WTC11 (cell line): ENCODE measurements at regions not wholly inside any gene's neighbourhood (a gene's known extent, or its start where the extent isn't known, plus 50 kb on each side); places are given as distances from the start of the nearest gene placed in this dataset.

ENCODE experiments used
- ATAC-seq: fragments of 200-7000 bp; cut with Tn5 transposase; 2 replicates; pipeline ENCODE4 v1.10.0; 2021; ENCODE audit warnings: mild to moderate bottlenecking, moderate library complexity
- CTCF ChIA-PET: fragments of 300-600 bp; sonication (Branson Sonifier 250); formaldehyde crosslinking; loops from one replicate; lab custom pipeline; 2021; ENCODE audit warnings: antibody characterized with exemption; lab: Charles Lee
- POLR2A ChIA-PET: fragments of 350-600 bp; sonication (Branson Sonifier 250); formaldehyde crosslinking; loops from one replicate; lab custom pipeline; 2021; ENCODE audit warnings: antibody characterized with exemption; lab: Charles Lee
- DNase-seq: peaks from one replicate; pipeline ENCODE4 v3.0.0; 2021; ENCODE audit warnings: low spot score
- H3K27ac Mint-ChIP-seq: 2 replicates; pipeline ENCODE4 v1.8.0; 2021; ENCODE audit warnings: mixed read lengths
- H3K27me3 Mint-ChIP-seq: 2 replicates; pipeline ENCODE4 v1.8.0; 2021; ENCODE audit warnings: low read depth, mild to moderate bottlenecking, moderate library complexity, mixed read lengths
- H3K36me3 Mint-ChIP-seq: 2 replicates; pipeline ENCODE4 v1.8.0; 2021; ENCODE audit warnings: mixed read lengths
- H3K4me1 Mint-ChIP-seq: 2 replicates; pipeline ENCODE4 v1.8.0; 2022; ENCODE audit warnings: mixed read lengths
- H3K4me3 Mint-ChIP-seq: 2 replicates; pipeline ENCODE4 v1.8.0; 2021; ENCODE audit warnings: mild to moderate bottlenecking, moderate library complexity, mixed read lengths
- H3K9me3 Mint-ChIP-seq: 2 replicates; pipeline ENCODE4 v1.8.0; 2021; ENCODE audit warnings: mixed read lengths
- ARID4B ChIP-seq: sonication (generic); formaldehyde crosslinking; IDR thresholded peaks from 2 replicates; pipeline ENCODE4 v1.8.0; 2023; ENCODE audit warnings: missing genetic modification reagents, mild to moderate bottlenecking, borderline replicate concordance
- CDX4 ChIP-seq: fragments of 250-450 bp; sonication (Bioruptor Pico); IDR thresholded peaks from 2 replicates; pipeline ENCODE4 v1.9.0; 2021; ENCODE audit warnings: moderate library complexity, mild to moderate bottlenecking, inconsistent platforms, borderline replicate concordance
- CREB1 ChIP-seq: sonication (generic); formaldehyde crosslinking; IDR thresholded peaks from 2 replicates; pipeline ENCODE4 v1.8.0; 2023; ENCODE audit warnings: mild to moderate bottlenecking, missing genetic modification reagents
- ELF4 ChIP-seq: sonication (generic); formaldehyde crosslinking; IDR thresholded peaks from 2 replicates; pipeline ENCODE4 v1.8.1; 2022; ENCODE audit warnings: low read depth, mild to moderate bottlenecking, moderate library complexity, missing genetic modification reagents
- EMX1 ChIP-seq: fragments of 250-450 bp; sonication (Bioruptor Pico); IDR thresholded peaks from 2 replicates; pipeline ENCODE4 v1.8.0; 2021; ENCODE audit warnings: mild to moderate bottlenecking
- ETV6 ChIP-seq: sonication (generic); formaldehyde crosslinking; IDR thresholded peaks from 2 replicates; pipeline ENCODE4 v1.8.1; 2022; ENCODE audit warnings: mild to moderate bottlenecking, missing genetic modification reagents
- GRHL2 ChIP-seq: fragments of 250-450 bp; sonication (Bioruptor Pico); IDR thresholded peaks from 2 replicates; pipeline ENCODE4 v1.8.0; 2022; ENCODE audit warnings: mild to moderate bottlenecking, moderate library complexity; ENCODE audit not compliant: insufficient replicate concordance, severe bottlenecking
- HMGXB4 ChIP-seq: sonication (generic); formaldehyde crosslinking; IDR thresholded peaks from 2 replicates; pipeline ENCODE4 v1.8.1; 2023; ENCODE audit warnings: mild to moderate bottlenecking, moderate library complexity, missing genetic modification reagents
- JAZF1 ChIP-seq: fragments of 250-450 bp; sonication (Bioruptor Pico); IDR thresholded peaks from 2 replicates; pipeline ENCODE4 v1.9.0; 2021; ENCODE audit warnings: moderate library complexity, mild to moderate bottlenecking, inconsistent platforms
- MYBL2 ChIP-seq: sonication (generic); formaldehyde crosslinking; IDR thresholded peaks from 2 replicates; pipeline ENCODE4 v1.8.1; 2023; ENCODE audit warnings: mild to moderate bottlenecking, moderate library complexity, missing genetic modification reagents
- NFATC4 ChIP-seq: fragments of 250-450 bp; sonication (Bioruptor Pico); IDR thresholded peaks from 2 replicates; pipeline ENCODE4 v1.9.0; 2021; ENCODE audit warnings: mild to moderate bottlenecking
- NFE2L1 ChIP-seq: sonication (generic); formaldehyde crosslinking; IDR thresholded peaks from 2 replicates; pipeline ENCODE4 v1.8.1; 2023; ENCODE audit warnings: missing genetic modification reagents
- OVOL2 ChIP-seq: fragments of 250-450 bp; sonication (Bioruptor Pico); IDR thresholded peaks from 2 replicates; pipeline ENCODE4 v1.9.0; 2021; ENCODE audit warnings: mild to moderate bottlenecking, borderline replicate concordance
- PREB ChIP-seq: sonication (generic); formaldehyde crosslinking; IDR thresholded peaks from 2 replicates; pipeline ENCODE4 v1.8.1; 2022; ENCODE audit warnings: mild to moderate bottlenecking, missing genetic modification reagents, moderate library complexity, borderline replicate concordance
- RELA ChIP-seq: sonication (generic); formaldehyde crosslinking; IDR thresholded peaks from 2 replicates; pipeline ENCODE4 v1.8.1; 2022; ENCODE audit warnings: missing genetic modification reagents, mild to moderate bottlenecking, borderline replicate concordance
- SP1 ChIP-seq: sonication (generic); formaldehyde crosslinking; conservative IDR thresholded peaks from 2 replicates; pipeline ENCODE4 v1.8.1; 2022; ENCODE audit warnings: missing genetic modification reagents
- TCF7 ChIP-seq: sonication (generic); formaldehyde crosslinking; IDR thresholded peaks from 2 replicates; pipeline ENCODE4 v1.8.0; 2022; ENCODE audit warnings: mild to moderate bottlenecking, low read depth, missing genetic modification reagents, moderate library complexity
- TEAD1 ChIP-seq: sonication (generic); formaldehyde crosslinking; IDR thresholded peaks from 2 replicates; pipeline ENCODE4 v1.8.0; 2022; ENCODE audit warnings: mild to moderate bottlenecking, missing genetic modification reagents
- ZBTB21 ChIP-seq: sonication (generic); formaldehyde crosslinking; IDR thresholded peaks from 2 replicates; pipeline ENCODE4 v1.8.1; 2023; ENCODE audit warnings: mild to moderate bottlenecking, missing genetic modification reagents, borderline replicate concordance
- ZBTB43 ChIP-seq: sonication (generic); formaldehyde crosslinking; IDR thresholded peaks from 2 replicates; pipeline ENCODE4 v1.8.1; 2023; ENCODE audit warnings: mild to moderate bottlenecking, missing genetic modification reagents
- ZNF121 ChIP-seq: sonication (generic); formaldehyde crosslinking; IDR thresholded peaks from 2 replicates; pipeline ENCODE4 v1.8.0; 2023; ENCODE audit warnings: missing genetic modification reagents
- ZNF232 ChIP-seq: sonication (generic); formaldehyde crosslinking; IDR thresholded peaks from 2 replicates; pipeline ENCODE4 v1.8.0; 2022; ENCODE audit warnings: mild to moderate bottlenecking, missing genetic modification reagents
- ZNF396 ChIP-seq: fragments of 250-450 bp; sonication (Bioruptor Pico); IDR thresholded peaks from 2 replicates; pipeline ENCODE4 v1.8.0; 2021; ENCODE audit warnings: mild to moderate bottlenecking, moderate library complexity, borderline replicate concordance
- ZNF512 ChIP-seq: sonication (generic); formaldehyde crosslinking; IDR thresholded peaks from 2 replicates; pipeline ENCODE4 v1.8.1; 2022; ENCODE audit warnings: missing genetic modification reagents, borderline replicate concordance
- ZSCAN18 ChIP-seq: fragments of 250-450 bp; sonication (Bioruptor Pico); IDR thresholded peaks from 2 replicates; pipeline ENCODE4 v2.1.2; 2022; ENCODE audit warnings: mild to moderate bottlenecking, moderate library complexity

GRCh38 chr7:48803250-48803649 is 121.1 kb upstream of the CDC14C start:
- H3K27me3 Mint-ChIP-seq = no peaks in the 10 kb centered on the region; the same call in 1 of the 2 replicates
- CTCF ChIA-PET = no interaction called here
- DNase-seq (no peak), ATAC-seq (no peak)
- no peak overlapping the region for H3K4me3 Mint-ChIP-seq
- no peaks in the 10 kb centered on the region for H3K36me3 Mint-ChIP-seq
- peaks cover 20% of the 10 kb centered on the region for H3K9me3 Mint-ChIP-seq
- TF ChIP-seq MYBL2 (no peak), ARID4B (no peak), ZNF121 (CRISPR knock-in tag) (no peak), GRHL2 (CRISPR knock-in tag) (no peak), ZNF512 (no peak), ETV6 (CRISPR knock-in tag) (no peak), ZBTB21 (CRISPR knock-in tag) (no peak), CDX4 (CRISPR knock-in tag) (no peak), ZBTB43 (CRISPR knock-in tag) (no peak), TCF7 (CRISPR knock-in tag) (no peak), ZSCAN18 (CRISPR knock-in tag) (no peak), NFE2L1 (no peak), NFATC4 (CRISPR knock-in tag) (no peak), SP1 (CRISPR knock-in tag) (no peak), ZNF396 (CRISPR knock-in tag) (no peak), JAZF1 (CRISPR knock-in tag) (no peak)
- no peaks in the 10 kb centered on the region for H3K4me1 Mint-ChIP-seq
- POLR2A ChIA-PET = no interaction called here
- no peak overlapping the region for H3K27ac Mint-ChIP-seq

- CTCF ChIA-PET = no interaction called here
- Mint-ChIP-seq H3K36me3 (no peaks in the 10 kb centered on the region), H3K27me3 (no peaks in the 10 kb centered on the region), H3K4me1 (no peaks in the 10 kb centered on the region), H3K4me3 (no peak overlapping the region), H3K27ac (no peak overlapping the region), H3K9me3 (peaks cover 9% of the 10 kb centered on the region)
- no peak for DNase-seq
- no peak for ATAC-seq
- POLR2A ChIA-PET = no interaction called here
- TF ChIP-seq ELF4 (CRISPR knock-in tag) (no peak), OVOL2 (no peak), TEAD1 (CRISPR knock-in tag) (no peak), EMX1 (no peak), CREB1 (CRISPR knock-in tag) (no peak), HMGXB4 (CRISPR knock-in tag) (no peak), PREB (CRISPR knock-in tag) (no peak), ZNF232 (CRISPR knock-in tag) (no peak), RELA (CRISPR knock-in tag) (no peak)
Observed at GRCh38 chr7:48806731-48807130, 117.6 kb upstream of the CDC14C start.
